CD4-positive, alpha-beta T cell treated with Interleukin-12 subunit alpha and Interleukin-12 subunit beta, for 1 hour (primary cell): ENCODE measurements at regions not wholly inside any gene's neighbourhood (a gene's known extent, or its start where the extent isn't known, plus 50 kb on each side); places are given as distances from the start of the nearest gene placed in this dataset.
"Not testable (repeated sequence)": the region's sequence is repeated elsewhere in the genome, so short reads cannot be mapped to it uniquely, and the experiment has no call there.

Source experiments
- DNase-seq: peaks from one replicate; pipeline ENCODE4 v3.0.0-alpha.2; 2020

GRCh38 chr1:60949154-60949825 lies 133.1 kb upstream of the NFIA start:
- DNase-seq, result no peak

- no peak for DNase-seq
These were observed 133.9 kb upstream of the NFIA start for GRCh38 chr1:60948486-60948885.

DNA sequence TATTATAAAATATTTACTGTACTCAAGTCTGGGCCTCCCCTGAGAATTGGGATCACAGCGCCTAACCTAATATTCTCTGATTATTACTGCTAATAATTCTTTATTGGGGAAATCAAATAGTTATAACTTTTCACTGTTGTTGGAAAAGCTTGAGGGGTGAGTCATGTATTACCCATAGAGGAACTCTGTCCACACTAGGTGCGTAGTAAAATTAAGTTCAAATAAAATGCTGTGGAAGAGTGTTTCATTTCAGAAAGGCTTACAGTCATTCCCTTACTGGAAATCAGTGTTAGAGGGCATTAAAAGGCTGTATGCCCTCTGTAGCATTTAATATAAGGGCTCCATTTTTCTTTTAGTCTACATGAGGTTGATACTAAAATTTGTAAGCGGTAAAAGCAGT lies 135.0 kb upstream of the NFIA start:
- DNase-seq, result no peak

- no peak for DNase-seq
These were observed 139.3 kb upstream of the NFIA start for GRCh38 chr1:60942896-60943638.

- DNase-seq, result no peak
These were observed 140.1 kb upstream of the NFIA start for GRCh38 chr1:60942291-60942690.

- DNase-seq, result not testable (repeated sequence)
These were observed 141.7 kb upstream of the NFIA start for GRCh38 chr1:60940685-60941084.

- no peak for DNase-seq
These were observed 144.6 kb upstream of the NFIA start for GRCh38 chr1:60937720-60938119.

DNA sequence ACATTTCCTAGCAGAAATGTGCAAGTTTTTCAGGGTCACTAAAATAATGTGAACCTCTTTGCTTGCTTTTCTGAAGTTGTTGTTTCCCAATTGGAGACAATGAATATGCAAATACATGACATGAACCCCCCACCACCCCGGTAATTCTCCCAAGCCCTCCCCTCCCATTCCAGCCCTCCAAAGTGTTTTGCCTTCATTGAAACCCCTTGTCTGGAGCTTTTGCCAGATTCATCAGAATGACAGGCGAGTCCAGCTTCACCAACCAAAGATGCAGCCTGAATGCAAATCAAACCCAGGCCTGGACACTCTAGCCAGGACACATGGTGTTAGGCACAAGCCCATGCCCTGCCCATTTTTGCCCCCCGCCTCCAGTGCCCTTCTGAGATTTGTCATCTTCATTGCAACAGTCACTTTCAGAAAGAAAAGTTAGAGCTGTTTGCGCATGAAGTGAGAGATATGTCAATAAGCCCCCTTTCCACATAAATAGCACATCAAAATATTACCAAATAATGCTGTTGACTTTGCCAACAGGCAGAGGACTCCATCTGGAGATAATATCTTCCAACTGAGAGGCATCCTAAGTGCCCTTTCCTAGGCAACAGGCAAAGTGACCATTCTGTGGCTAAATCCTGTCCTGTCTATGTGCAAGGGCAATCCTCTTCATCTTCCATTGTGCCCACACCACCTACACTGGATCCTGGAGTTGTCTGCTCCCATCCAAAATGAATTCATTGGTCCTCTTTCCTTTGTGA lies 145.6 kb upstream of the NFIA start:
- DNase-seq, result no peak

GRCh38 chr1:60936163-60936562 lies 146.2 kb upstream of the NFIA start:
- DNase-seq, result no peak

- DNase-seq, result no peak
These were observed 146.7 kb upstream of the NFIA start for GRCh38 chr1:60935599-60936110.

DNA sequence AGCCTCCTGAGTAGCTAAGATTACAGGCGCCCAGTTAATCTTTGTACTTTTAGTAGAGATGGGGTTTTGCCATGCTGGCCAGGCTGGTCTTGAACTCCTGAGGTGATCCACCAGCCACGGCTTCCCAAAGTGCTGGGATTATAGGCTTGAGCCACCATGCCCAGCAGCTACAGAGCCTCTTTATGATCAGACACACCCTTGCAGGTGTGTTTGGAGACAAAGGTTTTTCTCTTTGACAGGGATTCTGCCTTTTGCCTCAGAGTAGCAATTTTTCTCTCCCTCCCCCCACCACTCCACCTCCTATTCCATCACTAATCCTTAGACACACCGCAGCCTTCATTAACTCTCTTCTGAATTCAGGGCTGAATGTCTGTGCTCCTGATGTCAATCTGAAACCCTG lies 152.2 kb upstream of the NFIA start:
- no peak for DNase-seq

GRCh38 chr1:60924964-60925798 lies 157.2 kb upstream of the NFIA start:
- no peak for DNase-seq

DNA sequence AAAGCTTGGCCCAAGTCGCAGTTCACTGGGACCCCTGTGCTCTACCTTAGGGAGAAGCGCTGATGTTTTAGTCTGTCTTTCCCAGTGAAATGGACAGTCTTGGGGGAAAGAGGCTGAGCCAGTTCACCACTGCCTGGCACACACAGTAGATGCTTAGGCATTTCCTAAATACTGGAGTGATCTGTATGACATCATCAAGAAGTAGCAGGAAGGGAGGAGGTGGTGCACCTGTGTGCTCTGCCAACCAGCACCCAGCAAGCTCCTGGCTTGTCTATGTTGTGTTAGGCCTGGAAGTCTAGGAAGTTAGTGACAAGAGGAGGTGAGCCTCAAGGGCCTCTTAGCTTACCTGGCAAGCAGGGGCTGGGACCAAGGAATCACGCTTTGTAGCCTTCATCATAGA lies 158.2 kb upstream of the NFIA start:
- DNase-seq, result no peak

DNA sequence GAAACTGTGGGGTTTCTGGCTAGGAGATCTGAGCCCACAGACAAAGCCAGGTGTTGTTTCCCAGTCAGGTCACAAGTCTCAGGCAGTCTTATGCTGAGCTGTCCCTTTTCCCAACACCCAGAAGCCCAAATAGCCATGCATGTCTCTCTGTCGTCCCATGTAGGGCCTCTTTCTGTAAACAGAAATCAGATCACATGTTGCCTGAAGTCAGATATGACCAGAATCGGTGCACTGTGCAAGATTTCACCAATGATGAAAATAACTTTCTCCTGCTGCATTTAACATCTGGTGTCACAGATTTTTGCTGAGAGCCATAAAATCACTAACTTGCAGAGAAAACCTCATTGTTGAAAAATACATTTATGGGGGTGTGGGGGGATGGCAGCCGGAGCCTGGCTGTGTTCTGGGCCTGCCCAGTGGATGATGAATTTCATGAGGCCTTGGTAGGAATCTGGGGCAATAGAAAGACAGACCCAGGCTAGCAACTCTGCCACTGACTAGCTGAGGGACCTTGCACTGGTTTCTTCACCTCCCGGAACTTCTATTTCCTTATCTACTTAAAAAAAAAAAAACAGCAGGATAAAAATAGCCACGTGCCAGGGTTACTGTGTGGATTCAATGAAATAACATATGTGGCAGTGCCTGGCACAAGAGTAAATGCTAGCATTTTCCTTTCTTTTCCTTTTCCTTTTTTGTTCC lies 158.8 kb upstream of the NFIA start:
- no peak for DNase-seq

DNA sequence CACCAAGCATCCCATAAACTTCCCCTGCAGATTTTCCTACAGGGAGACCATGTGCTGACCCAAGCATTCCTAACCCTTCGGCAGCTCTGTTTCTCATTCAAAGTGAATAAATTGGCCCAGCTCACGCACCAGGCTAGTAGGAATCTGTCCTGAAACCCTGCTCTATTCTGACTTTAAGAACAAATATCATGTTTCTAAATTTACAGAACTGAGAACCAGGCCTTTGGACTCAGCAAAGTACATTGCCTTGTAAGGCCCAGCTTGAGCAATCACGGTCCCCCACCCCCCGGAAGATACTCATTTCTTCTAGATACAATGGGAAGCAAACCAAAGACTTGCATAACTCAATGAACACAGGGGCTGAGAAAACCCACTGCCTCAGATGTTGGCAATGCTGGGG lies 160.1 kb upstream of the NFIA start:
- no peak for DNase-seq

DNA sequence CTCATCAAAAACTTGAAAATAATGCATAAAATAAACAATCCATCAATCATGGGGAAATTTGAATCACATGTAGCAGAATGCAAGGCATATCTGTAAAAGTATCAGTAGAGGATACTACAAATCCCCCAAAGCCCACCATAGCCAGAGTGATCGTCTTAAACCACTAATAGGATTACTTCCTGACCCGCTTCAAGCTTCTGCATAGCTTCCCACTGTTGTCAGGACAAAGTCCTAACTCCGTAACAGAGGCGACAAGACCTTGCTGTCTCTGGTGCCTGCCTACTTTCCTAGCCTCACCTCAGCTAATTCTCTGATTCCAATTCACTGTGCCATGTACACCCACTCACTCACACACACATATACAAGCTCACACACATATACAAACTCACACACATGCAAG lies 161.2 kb upstream of the NFIA start:
- DNase-seq, result no peak

- DNase-seq, result no peak
These were observed 161.8 kb upstream of the NFIA start for GRCh38 chr1:60920561-60920960.

DNA sequence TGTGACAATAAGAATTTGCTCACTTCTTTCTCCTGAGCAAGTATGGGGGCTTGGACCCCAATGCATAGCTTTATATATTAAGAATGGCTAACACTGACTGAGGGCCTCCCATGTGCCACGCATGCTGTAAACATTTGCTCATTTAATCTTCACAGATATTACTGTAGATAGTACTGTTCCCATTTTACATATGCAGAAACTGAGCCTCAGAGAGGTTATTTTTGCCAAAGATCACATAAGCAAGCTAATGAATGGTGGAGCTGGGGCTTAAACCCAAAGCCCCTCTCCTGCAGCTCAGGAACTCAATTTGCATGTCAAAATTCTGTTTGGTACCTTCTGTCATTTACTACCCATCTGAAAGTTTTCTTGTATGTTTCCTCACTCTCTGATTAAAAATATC lies 163.5 kb upstream of the NFIA start:
- DNase-seq, result no peak

DNA sequence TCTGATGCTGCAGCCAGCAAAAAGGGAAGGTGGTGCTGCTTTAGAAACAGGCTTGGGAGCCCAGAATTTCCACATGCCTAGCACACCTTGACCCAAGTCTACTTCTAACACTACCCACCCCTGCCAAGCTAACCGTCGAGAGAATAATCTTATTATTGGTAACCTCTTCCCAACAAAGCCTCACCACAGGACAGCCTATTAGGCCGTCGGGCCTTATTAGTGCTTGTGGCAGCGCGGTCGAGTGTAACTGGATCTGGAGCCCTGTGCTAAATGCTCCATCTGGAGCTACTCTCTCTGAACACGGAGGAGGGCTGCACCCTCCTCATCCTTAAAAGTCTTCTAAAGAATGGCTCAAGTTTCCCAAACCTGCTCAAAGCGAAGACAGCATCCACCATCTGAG lies 165.5 kb upstream of the NFIA start:
- DNase-seq, result no peak

DNA sequence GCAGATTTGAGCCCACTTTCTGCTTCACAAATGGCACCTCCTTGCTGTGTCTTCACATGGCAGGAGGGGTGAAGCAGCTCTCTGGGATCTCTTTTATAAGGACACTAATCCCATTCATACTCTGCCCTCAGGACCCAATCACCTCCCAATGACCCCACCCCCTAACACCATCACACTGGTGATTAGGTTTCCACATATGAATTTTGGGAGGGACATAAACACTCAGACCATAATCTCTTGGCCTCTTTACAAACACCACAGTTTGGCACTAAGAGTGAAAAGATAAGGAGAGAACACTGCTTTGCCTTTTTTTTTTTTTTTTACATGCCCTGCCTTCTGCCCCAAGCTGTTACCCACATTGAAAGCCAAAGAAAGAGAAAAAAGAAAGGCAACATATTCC lies 166.2 kb upstream of the NFIA start:
- DNase-seq, result no peak

DNA sequence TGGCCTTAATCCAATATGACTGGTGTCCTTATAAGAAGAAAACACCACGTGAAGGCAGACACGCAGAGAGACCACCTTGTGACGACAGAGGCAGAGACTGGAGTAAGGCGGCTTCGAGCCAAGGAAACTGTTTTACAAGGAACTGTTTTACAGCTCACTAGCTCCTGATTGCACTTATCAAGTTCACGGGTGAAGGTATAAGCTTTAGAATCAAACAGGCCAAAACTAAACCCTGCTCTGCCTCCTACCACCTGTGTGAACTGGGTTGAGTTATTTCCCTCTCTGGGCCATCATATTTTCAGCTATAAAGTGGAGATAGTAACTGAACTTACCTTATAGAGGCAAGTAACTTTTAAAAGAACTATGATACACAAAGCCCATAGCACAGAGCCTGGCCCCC lies 166.9 kb upstream of the NFIA start:
- no peak for DNase-seq

DNA sequence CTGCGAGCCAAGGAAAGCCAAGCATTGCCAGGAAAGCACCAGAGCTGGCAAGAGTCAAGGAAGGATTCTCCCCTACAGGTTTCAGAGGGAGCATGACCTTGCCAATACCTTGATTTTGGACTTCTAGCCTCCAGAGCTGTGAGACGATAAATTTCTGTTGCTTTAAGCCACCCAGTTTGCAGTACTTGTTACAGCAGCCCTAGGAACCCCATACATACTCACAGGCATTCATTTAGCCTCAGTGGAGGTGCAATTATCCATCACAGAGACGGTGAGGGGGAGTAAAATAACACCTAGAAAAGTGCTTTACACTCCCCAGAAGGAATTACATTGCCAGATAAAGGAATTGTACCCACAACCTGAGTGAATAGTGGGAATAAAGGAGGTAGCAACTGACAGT lies 167.4 kb upstream of the NFIA start:
- DNase-seq, result no peak
